ENCODE measurements at regions not wholly inside any gene's neighbourhood (a gene's known extent, or its start where the extent isn't known, plus 50 kb on each side); places are given as distances from the start of the nearest gene placed in this dataset.

GRCh38 chr7:50953820-50954219 is 171.1 kb upstream of the GRB10 start:
- Mint-ChIP-seq H3K27ac (no peak overlapping the region), H3K9me3 (peaks cover 6% of the 10 kb centered on the region), H3K27me3 (ENCODE audit: insufficient read depth) (peaks cover 25% of the 10 kb centered on the region), H3K4me1 (ENCODE audit: low read depth) (peaks cover 13% of the 10 kb centered on the region), H3K36me3 (ENCODE audit: low read depth) (peaks cover 5% of the 10 kb centered on the region; the same call in 1 of the 2 replicates), H3K4me3 (no peak overlapping the region)
- DNase-seq: peak; percentile 52
- TF ChIP-seq, protein P1, sequence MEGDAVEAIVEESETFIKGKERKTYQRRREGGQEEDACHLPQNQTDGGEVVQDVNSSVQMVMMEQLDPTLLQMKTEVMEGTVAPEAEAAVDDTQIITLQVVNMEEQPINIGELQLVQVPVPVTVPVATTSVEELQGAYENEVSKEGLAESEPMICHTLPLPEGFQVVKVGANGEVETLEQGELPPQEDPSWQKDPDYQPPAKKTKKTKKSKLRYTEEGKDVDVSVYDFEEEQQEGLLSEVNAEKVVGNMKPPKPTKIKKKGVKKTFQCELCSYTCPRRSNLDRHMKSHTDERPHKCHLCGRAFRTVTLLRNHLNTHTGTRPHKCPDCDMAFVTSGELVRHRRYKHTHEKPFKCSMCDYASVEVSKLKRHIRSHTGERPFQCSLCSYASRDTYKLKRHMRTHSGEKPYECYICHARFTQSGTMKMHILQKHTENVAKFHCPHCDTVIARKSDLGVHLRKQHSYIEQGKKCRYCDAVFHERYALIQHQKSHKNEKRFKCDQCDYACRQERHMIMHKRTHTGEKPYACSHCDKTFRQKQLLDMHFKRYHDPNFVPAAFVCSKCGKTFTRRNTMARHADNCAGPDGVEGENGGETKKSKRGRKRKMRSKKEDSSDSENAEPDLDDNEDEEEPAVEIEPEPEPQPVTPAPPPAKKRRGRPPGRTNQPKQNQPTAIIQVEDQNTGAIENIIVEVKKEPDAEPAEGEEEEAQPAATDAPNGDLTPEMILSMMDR (IDR thresholded peaks at IDR 0.05): no peak

- Mint-ChIP-seq H3K4me3 (no peak overlapping the region), H3K27ac (no peak overlapping the region), H3K36me3 (ENCODE audit: low read depth) (peaks cover 5% of the 10 kb centered on the region; the same call in 1 of the 2 replicates), H3K9me3 (peaks cover 6% of the 10 kb centered on the region), H3K4me1 (ENCODE audit: low read depth) (peaks cover 13% of the 10 kb centered on the region), H3K27me3 (ENCODE audit: insufficient read depth) (peaks cover 21% of the 10 kb centered on the region)
- TF ChIP-seq, protein P1 (IDR thresholded peaks at IDR 0.05): no peak
- DNase-seq: no peak
Measured at GRCh38 chr7:50953303-50953702, 170.6 kb upstream of the GRB10 start.

- Mint-ChIP-seq H3K27ac (no peak overlapping the region), H3K27me3 (ENCODE audit: insufficient read depth) (peaks cover 18% of the 10 kb centered on the region), H3K4me3 (no peak overlapping the region), H3K9me3 (peaks cover 6% of the 10 kb centered on the region), H3K4me1 (ENCODE audit: low read depth) (peaks cover 13% of the 10 kb centered on the region), H3K36me3 (ENCODE audit: low read depth) (peaks cover 5% of the 10 kb centered on the region; the same call in 1 of the 2 replicates)
- DNase-seq: no peak
- TF ChIP-seq, protein P1 (IDR thresholded peaks at IDR 0.05): no peak
Measured at GRCh38 chr7:50952544-50952943, 169.8 kb upstream of the GRB10 start.

- Mint-ChIP-seq H3K27ac (no peak overlapping the region), H3K4me3 (no peak overlapping the region), H3K27me3 (ENCODE audit: insufficient read depth) (peaks cover 15% of the 10 kb centered on the region), H3K36me3 (ENCODE audit: low read depth) (peaks cover 5% of the 10 kb centered on the region; the same call in 1 of the 2 replicates), H3K9me3 (peaks cover 6% of the 10 kb centered on the region), H3K4me1 (ENCODE audit: low read depth) (peaks cover 13% of the 10 kb centered on the region)
- TF ChIP-seq, protein P1 (IDR thresholded peaks at IDR 0.05): no peak
- no peak for DNase-seq
Measured at GRCh38 chr7:50952120-50952519, 169.4 kb upstream of the GRB10 start.

DNA sequence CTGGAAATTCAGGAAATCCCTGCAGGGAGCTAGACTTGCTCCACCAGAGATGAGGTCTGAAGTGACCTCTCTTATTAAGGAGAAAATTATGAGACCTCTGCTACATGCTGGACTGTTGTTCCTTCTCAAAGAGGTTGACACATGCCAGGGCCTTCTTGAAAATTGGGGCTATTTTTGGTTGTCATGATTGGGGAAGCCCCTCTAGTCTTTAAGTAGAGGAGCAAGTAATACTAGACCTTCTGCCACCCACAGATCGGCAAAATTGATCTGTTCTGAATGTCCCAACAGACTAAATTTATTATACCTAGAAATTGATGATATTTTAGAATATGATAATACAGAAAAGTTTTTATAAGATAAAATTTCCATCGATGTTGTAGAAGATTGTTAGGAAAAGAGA is 160.8 kb upstream of the GRB10 start:
- TF ChIP-seq, protein P1 (IDR thresholded peaks at IDR 0.05): no peak
- Mint-ChIP-seq H3K27ac (no peak overlapping the region), H3K27me3 (ENCODE audit: insufficient read depth) (peaks cover 29% of the 10 kb centered on the region), H3K36me3 (ENCODE audit: low read depth) (no peaks in the 10 kb centered on the region), H3K4me1 (ENCODE audit: low read depth) (peaks cover 11% of the 10 kb centered on the region), H3K4me3 (no peak overlapping the region), H3K9me3 (no peaks in the 10 kb centered on the region)
- no peak for DNase-seq

DNA sequence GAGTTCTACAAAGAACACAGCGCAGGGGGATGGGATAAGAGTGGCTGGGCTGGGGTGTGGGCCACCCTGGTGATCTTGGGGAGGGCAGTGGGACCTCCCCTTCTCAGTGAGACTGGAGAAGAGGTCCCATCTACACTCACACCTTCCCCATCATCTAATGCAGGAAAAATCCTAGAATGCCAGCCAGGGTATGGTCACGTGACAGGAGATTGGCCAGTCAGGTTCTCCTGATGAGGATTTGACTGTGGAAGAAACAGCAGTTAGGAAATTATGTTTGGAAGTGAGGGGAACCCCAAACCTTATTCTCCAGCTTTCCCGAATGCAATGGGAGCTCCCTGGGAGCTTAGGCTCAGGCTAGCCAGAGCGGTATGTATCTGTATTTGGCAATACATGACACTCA is 158.8 kb upstream of the GRB10 start:
- TF ChIP-seq, protein P1 (IDR thresholded peaks at IDR 0.05): no peak
- peaks cover 11% of the 10 kb centered on the region for H3K4me1 Mint-ChIP-seq (ENCODE audit: low read depth)
- no peaks in the 10 kb centered on the region for H3K36me3 Mint-ChIP-seq (ENCODE audit: low read depth)
- H3K4me3 Mint-ChIP-seq: no peak overlapping the region
- H3K9me3 Mint-ChIP-seq: no peaks in the 10 kb centered on the region
- H3K27ac Mint-ChIP-seq: no peak overlapping the region
- DNase-seq: no peak
- peaks cover 34% of the 10 kb centered on the region for H3K27me3 Mint-ChIP-seq (ENCODE audit: insufficient read depth)

All from HFFc6 (cell line).